NCI-H1694 treated with DMSO at 0.1 percent for 48 hours (cell line): ENCODE measurements at regions not wholly inside any gene's neighbourhood (a gene's known extent, or its start where the extent isn't known, plus 50 kb on each side); places are given as distances from the start of the nearest gene placed in this dataset.

ENCODE experiments used
- DNase-seq: peaks from one replicate; lab custom pipeline; 2025; lab: John Stamatoyannopoulos, UW

DNA sequence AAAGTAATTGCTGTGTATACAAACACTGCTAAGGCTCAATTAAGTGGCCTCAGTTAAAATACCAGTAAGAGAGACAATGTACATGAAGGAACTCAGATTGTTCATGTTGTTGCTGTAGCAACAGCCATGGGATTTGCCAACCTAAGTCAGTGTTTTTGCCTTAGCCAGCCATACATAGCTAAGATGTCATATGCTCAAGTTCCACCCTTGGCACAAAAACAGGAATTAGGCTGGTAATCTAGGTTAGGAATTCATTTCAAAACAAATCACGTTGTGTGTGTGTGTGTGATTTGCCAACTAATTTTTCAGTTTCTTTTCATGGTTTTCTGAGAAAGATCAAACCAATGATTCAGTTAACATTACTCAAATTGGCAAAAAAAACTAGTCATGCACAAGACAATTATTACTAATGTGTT is 143.7 kb upstream of the KCNMB2 start:
- no peak for DNase-seq

DNA sequence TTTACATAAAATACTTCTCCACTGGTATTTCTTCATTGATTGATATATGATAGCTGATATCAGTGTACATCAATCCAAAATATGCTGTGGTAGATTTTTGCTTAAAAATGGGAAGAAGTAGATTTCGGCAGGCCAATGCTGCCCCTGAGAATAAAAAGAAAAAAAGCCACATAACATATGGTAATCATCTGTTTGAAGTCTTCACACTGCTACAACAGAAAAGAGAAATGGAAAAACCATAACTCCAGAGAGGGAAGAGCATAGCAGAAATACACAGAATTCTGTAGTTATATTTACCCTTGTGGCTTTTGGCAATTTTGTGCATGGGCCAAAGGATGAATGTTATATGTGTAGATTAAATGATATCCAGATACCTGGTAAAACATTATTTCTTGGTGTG is 143.1 kb upstream of the KCNMB2 start:
- DNase-seq = no peak

DNA sequence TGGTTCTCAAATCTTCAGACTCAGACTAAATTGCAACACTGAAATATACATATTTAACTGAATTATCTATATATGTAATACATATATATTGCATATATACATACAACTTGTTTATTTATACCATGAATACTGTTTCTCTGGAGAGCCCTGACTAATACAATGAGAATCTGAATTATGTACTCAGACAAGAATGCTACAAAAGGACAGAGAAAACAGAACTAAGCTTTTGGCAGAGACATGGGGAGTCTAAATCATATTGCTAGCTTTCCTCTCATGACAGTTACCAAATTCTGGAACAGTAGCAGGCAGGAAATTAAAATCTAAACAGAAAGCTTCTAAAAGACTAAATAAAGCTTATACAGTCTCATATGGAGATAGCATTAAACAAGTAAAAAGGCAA is 142.4 kb upstream of the KCNMB2 start:
- DNase-seq = no peak

DNA sequence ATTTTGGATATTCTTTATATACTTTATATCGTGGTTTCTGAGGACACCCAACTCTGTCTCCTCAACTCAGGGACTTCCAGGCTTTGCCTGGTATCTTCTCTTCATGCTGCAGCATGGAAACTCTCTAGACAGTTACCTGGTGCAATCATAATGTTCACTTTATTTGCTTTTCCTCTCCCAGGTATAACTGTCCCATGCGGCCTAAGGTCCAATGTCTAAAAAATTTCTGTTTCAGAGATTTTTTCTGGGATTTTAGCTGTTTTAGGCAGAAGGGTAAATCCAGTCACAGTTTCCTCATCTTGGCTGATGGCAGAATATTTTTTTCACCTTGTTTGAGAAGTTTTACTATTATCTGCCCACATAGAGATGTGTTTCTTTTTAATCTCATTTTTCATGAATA is 139.9 kb upstream of the KCNMB2 start:
- DNase-seq = no peak

DNA sequence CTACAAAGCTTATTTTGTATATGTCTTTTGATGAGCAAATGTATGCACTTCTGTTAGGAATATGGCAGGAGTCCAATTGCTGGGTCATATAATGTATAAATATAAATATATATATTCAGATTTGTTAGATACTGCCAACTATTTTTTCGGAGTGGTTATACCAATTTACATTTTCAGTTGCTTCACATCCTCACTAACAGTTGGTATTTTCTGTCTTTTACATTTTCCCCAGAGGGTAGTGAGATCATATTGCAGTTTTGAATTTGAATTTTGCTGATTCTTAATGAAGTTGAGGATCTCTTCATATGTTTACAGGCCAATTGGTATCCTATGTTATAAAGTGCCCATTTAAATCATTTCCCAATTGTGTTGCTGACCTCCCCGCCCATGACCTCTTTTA is 139.0 kb upstream of the KCNMB2 start:
- no peak for DNase-seq

DNA sequence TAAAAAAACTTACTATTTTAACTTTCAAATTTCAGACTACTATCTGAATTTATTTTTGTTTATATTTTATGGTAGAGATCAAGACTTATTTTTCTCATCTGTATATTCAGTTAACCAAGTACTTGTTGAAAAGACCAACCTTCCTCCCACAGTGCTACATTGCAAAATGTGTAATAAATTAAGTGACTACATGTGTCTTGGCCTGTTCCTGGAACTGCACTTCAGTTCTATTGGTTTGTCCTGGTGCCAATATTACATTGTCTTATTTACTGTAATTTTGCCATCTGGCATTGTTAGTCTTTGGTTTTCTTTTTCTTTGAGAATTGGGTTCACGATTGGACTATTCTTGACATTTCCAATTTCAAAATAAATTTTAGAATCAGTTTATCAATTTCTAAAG is 138.4 kb upstream of the KCNMB2 start:
- no peak for DNase-seq

DNA sequence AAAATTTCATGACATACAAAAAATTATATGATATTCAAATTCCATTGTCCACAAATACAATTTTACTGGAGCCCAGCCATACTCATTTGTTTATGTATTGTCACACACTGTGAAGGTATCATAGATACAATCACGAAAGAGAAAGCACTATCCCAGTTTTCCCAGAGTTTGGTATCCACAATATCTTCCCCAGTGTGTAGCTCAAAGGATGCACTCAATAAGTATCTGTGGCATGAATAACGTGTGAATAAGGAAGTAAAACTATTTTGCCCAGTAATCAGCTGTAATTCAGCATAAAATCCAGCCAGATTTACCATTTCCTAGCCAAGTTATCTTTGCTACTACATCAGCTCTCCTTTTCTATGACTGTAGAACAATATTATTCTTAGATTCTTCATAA is 131.3 kb upstream of the KCNMB2 start:
- DNase-seq = no peak

DNA sequence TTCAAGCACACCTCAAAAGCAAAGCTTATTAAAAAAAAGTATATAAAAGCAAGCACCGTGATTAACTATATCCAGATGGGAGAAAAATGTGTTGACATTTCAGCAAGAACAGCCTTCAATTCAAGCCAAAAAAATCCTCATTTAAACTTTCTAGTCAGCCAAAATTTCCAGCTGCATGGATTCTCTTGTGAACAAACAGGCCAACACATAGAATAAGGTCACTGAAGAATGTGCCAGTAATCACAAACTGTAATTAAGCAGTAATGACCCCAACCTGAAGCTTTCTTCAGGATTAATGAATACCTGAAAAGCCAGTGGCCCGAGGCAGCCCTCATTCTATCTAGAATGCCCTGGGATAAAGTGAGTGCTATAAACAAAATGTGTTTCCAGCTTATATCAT is 130.7 kb upstream of the KCNMB2 start:
- peak; percentile 88 for DNase-seq

DNA sequence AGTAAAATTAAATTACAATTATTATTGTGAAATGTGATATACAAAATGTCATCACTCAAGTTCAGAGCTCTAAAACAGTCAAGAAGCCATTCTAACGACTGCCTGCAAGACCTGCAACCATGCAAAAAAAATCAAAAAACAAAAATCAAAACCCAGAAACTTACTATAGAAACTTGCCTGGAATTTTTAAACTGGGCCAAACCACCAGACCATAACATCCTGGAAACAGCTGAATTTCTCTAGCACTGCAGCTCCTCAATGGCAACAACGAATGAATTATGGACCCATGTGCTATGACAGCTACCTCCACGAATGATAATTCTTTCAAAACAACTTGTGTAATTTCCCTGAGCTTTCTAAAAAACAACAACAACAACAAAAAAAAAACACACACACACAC is 130.0 kb upstream of the KCNMB2 start:
- no peak for DNase-seq

DNA sequence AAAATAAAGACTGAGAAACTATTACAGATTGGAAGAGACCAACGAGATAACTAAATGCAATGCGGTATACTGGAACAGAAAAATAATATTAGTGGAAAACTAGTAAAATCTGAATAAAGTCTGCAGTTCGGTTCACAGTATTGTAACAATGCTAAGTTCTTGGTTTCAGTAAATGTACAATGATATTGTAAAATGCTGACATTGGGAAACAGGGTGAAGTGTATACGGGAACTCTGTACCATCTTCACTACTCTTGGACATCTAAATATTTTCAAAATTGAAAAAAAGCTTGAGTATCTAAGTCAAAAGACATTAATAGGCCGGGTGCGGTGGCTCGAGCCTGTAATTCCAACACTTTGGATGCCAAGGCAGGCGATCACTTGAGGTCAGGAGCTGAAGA is 120.9 kb upstream of the KCNMB2 start:
- DNase-seq = no peak

DNA sequence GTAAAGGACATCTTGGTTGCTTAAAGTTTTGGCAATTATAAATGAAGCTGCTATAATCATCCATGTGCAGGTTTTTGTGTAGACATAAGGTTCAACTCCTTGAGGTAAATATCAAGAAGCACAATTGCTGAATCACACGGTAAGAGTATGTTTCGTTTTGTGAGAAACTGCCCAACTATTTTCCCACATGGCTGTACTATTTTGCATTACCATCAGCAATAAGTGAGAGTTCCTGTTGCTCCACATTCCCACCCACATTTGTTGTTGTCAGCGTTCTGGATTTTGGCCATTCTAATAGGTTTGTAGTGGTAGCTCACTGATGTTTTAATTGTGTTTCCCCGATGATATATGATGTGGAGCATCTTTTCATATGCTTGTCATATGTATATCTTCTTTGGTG is 118.5 kb upstream of the KCNMB2 start:
- DNase-seq = no peak

DNA sequence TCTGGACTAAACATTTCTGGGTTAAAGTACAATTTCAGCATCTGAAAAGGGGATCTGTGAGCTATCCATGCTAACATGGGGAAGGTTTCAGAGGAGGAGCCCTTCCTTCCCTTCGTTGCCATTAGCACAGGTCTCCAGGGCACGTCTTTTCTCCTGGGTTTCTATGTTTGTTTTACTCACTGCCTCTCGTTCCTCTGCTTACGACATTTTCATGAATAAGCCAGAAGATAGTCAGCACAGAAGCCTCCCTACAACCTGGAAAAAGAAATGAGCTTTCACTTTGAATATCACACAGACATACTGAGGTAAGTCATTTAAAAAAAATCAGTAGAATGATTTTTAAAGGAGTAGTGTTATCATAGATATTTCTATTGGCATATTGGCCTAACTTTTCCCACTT is 117.2 kb upstream of the KCNMB2 start:
- DNase-seq = no peak

DNA sequence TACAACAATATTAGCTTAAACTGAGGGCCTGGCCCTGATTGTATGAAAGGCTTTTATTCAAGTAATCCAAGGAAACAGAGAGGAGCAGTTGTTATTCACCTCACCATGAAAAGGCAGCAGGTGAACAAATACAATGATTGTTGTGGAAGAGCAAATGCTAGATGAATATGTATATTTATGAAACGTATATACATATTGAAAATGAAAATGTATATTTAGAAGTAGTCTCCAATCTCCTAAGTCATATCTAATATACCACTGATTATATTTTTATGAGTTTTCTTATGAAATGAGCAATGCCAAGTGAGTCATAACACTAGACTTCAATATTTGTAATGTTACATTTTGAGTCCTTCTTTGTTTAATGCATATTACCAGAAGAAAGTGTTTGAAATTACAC is 116.2 kb upstream of the KCNMB2 start:
- no peak for DNase-seq

DNA sequence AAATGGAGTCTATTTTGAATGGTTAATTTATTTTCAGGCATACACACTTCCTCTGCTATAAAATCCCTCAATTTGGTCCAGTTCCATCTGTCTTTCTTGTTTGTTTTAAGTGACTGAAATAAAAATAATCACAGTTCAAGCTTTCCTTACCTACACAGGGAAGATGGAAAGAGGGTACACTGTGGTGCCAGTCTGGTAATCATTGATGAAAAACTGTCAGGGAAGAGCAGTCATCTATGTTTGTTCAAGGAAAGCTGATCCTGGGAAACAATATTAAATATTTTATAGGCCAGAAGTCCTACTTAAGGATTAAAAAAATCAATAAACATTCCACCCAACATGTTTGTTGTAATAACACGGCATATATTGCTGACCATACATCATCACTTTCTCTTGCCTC is 115.2 kb upstream of the KCNMB2 start:
- DNase-seq = no peak

DNA sequence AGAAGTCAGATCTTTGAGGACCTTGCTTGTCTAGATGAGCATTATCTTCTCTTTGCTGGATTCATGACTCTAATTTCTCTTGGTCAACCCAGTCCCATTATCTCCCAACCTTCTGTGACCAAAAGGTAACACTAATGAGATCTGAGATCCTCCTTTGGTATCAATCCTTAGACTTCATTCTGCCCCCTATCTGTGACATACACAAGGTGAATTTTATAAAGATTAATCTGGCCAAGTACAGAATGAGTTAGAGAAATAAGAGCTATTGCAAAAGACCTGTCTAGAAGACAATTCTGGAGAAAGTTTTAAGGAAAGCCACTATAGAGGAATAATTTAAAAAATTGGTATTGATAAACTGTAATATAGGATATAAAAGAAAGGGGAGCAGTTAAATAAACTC is 113.8 kb upstream of the KCNMB2 start:
- no peak for DNase-seq

DNA sequence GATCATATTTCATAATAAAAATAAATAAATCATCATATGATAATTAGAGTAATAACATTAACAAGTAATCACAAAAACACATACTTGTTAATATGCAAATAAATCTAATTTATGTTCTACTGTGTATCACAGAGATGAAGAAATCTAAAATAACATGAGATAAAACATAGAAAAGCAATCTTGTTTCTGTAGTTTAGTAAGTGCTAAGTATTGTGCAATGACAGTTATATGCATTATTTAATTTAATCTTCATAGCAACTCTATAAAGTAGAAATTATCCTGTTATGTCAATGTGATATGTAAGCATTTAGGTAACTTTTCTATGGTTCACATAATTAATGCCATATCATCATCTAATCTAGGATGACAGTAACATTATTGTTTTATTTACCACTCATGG is 108.2 kb upstream of the KCNMB2 start:
- no peak for DNase-seq

DNA sequence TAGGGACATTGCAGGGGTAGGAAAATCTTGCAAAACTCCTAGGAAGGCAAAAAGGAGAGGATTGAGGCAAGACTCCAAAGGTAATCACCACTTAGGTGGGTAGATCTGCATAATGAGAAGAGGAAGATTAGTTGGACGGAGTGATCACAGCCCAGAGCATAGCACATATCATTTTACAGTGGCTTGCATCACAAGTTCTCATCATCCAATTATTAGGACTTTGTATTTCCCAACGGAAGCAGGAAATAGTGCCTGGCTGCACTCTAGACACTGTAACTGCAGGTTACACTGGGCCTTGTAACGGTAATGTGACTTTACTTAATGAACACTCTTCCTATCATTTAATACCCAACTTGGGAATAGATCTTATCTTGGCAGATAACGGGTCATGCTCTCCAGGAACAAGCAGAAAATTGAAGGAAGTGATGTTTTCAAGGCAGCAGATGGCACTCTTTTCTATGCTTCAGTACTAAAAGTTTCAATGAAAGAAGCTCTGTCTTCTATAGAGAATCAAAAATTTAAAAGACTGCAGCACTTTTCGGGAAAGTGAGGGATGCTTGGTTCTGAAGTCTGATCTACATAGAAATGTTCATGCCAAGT is 101.9 kb upstream of the KCNMB2 start:
- no peak for DNase-seq

DNA sequence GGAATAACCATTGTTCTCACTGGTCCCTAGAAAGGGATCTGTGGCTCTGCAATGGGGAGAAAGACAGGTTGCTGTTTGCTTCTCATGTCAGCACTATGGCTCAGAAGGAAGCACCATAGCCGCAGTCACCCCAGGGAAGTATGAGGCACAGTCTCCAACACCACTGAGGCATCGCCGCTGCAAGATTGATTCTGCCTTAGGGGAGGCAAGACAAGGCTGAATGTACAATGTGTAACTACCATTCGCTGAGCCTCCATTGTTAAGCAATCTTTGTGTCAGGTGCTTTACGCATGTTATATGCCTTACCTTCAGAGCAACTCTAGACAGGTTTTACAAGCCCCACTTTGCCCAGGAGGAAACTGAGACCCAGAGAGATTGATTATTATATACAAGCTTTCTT is 100.7 kb upstream of the KCNMB2 start:
- DNase-seq = no peak

DNA sequence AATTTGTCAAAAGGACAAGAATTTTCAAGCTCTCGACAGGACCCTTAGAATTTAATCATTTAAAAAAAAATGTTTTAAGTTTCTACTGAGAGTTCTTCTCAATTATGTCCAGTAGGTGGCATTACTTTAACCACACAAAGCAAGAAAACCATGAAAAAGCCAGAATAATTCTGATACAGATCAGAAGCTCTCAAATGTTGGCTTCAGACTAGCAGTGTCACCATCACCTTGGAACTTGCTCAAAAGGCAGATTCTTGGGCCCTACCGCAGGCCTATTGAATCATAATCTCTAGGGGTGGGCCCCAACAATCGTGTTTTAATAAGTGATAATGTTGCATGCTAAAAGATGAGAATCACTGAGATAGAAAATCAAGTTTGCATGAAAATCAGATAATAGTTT is 99.5 kb upstream of the KCNMB2 start:
- peak; percentile 74 for DNase-seq

DNA sequence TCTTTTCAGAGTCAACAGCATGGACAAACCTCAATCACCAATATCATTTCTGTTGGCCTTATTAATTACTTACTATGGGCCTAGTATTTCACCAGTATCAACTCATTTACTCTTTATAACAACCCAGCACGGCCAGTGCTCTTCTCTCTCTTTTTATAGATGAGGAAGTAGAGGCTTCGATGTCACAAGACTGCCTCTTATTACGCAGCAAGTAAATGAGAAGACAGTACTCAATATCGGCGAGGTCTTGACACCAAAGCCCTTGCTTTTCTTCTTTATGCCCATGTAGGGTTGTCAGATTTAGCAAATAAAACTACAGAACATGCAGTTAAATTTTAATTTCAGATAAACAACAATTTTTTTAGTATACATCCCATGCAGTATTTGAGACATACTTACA is 99.0 kb upstream of the KCNMB2 start:
- no peak for DNase-seq

DNA sequence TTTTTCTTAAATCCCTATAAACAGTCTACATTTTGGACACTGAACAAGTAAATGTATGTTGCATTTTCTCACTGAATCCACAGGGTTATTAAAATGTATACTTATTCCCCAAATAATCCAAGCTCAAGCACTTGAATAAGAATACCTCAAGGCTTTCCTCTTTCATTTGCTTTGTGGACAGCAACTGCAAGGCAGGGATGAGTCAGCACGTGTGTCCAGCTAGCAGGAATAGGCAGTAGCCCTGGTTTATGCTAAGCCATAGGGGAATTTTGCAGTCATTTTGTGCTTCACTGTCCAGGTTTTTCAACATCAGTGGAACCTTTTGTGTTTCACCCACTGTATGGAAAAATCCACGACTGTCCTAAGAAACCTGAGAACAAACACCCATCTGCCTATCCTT is 96.7 kb upstream of the KCNMB2 start:
- DNase-seq = no peak

DNA sequence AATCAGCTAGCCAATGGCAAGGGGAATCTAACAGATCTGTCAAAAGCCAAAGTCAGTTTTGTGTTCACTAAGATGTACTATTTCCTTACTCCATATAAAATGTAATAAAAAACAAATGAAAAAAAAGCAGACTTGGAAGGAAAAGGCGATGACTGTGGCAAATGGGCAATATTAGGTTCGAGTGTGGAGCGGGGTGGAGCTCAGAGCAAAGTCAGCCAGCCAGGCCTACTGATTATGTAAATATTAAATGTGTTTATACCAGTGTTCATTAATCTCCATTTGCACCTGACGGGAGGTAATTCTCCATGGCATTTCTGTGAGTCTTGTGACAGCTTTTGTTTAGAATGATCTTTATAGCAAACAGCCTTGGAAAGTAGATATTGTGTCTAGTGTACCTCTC is 96.2 kb upstream of the KCNMB2 start:
- DNase-seq = no peak

DNA sequence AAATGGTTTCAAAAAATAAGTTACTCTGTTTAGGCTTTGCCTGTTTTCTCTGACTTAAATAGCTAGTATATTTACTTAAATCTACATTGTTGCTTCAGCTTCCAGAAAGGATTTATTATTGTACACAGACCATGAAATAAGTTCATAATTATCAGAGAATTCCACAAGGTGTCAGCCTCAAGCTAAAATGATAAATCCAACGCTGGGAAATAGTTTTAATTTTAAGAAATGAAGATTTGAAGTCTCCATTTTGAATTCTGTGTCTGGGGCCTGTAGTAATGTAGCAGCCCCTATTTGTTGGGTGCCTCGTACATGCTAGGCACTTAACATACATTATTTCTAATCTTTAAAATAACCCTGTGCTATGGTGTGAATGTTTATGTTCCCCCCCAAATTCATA is 92.6 kb upstream of the KCNMB2 start:
- peak; percentile 39 for DNase-seq

DNA sequence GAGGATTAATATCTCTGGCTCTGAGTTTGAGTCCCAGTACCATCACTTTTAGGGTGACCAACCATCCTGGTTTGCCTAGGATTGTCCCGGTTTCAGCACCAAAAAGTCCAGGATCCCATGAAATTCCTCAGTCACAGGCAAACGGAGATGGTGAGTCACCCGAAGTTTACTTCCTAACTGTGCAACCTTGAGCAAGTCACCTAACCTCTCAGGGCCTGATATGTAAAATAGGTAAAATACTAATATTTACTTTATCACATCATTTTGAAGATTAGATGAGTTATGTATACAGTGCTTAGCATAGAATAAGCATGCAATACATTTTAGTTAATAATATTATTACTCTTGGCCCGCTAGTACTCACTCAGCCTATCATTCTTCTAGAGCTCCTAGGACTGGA is 91.1 kb upstream of the KCNMB2 start:
- DNase-seq = no peak

DNA sequence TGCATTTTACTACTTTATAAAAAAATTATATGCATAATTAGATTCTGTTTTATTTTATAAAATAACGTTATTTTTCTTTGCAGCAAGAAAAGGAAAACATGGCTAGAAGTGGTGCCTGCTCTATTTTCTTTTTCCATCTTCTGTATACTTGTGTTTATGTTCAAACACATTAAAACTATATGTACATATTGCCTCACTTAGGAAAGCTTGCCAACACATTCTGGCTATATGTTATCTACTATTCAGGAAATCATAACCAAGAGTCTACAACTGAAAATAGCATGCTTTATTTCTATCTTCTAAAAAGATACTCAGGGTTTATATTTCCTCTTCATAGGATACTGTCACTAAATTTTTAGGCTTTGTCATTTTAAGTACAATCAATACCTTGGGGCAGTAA is 90.2 kb upstream of the KCNMB2 start:
- no peak for DNase-seq
